GM10266 (cell line): ENCODE measurements at regions not wholly inside any gene's neighbourhood (a gene's known extent, or its start where the extent isn't known, plus 50 kb on each side); places are given as distances from the start of the nearest gene placed in this dataset.

Source experiments
- DNase-seq: peaks from one replicate; pipeline ENCODE4 v3.0.0; 2012; ENCODE audit errors: extremely low spot score
- CTCF ChIP-seq: IDR thresholded peaks from 2 replicates; pipeline ENCODE4 v1.5.1; 2012; ENCODE audit warnings: mild to moderate bottlenecking, low read depth; ENCODE audit not compliant: control insufficient read depth, insufficient read depth; ENCODE audit errors: missing control alignments

GRCh38 chr2:2575870-2576386 is 244.9 kb upstream of the MYT1L start:
- no peak for TF ChIP-seq CTCF
- DNase-seq = no peak

GRCh38 chr2:2575181-2575577 is 244.1 kb upstream of the MYT1L start:
- no peak for DNase-seq
- TF ChIP-seq CTCF = no peak

GRCh38 chr2:2574401-2575180 is 243.5 kb upstream of the MYT1L start:
- no peak for TF ChIP-seq CTCF

GRCh38 chr2:2573658-2574293 is 242.7 kb upstream of the MYT1L start:
- no peak for TF ChIP-seq CTCF
- DNase-seq = no peak

More at GRCh38 chr2:2574401-2575180, 243.5 kb upstream of the MYT1L start:
- DNase-seq = no peak

- TF ChIP-seq CTCF = no peak
- DNase-seq = no peak
Observed at GRCh38 chr2:2573205-2573604, 242.1 kb upstream of the MYT1L start.

GRCh38 chr2:2572393-2573204 is 241.5 kb upstream of the MYT1L start:
- no peak for DNase-seq
- no peak for TF ChIP-seq CTCF
